H9 (cell line): ENCODE measurements at regions not wholly inside any gene's neighbourhood (a gene's known extent, or its start where the extent isn't known, plus 50 kb on each side); places are given as distances from the start of the nearest gene placed in this dataset.

Experiments used
- DNase-seq: peaks from one replicate; pipeline ENCODE4 v3.0.0-alpha.2; 2017
- H2AFZ ChIP-seq: one replicate; pipeline ENCODE4 v1.6.1; 2013; ENCODE audit warnings: mild to moderate bottlenecking, low read length, control low read depth, moderate library complexity
- H2AK5ac ChIP-seq: 2 replicates; pipeline ENCODE4 v1.6.1; 2013; ENCODE audit warnings: low read length, control low read depth, mixed read lengths; ENCODE audit not compliant: insufficient read length
- H2BK120ac ChIP-seq: one replicate; pipeline ENCODE4 v1.6.1; 2013; ENCODE audit warnings: low read depth, mild to moderate bottlenecking, low read length, control low read depth, inconsistent platforms; ENCODE audit not compliant: poor library complexity, severe bottlenecking
- H2BK12ac ChIP-seq: 2 replicates; pipeline ENCODE4 v1.6.1; 2013; ENCODE audit warnings: low read length, control low read depth, mixed read lengths, low read depth; ENCODE audit not compliant: insufficient read length
- H2BK15ac ChIP-seq: 2 replicates; pipeline ENCODE4 v1.6.1; 2013; ENCODE audit warnings: low read depth, low read length, control low read depth
- H2BK20ac ChIP-seq: one replicate; pipeline ENCODE4 v1.6.1; 2013; ENCODE audit warnings: low read depth, mild to moderate bottlenecking, low read length, control low read depth, inconsistent platforms; ENCODE audit not compliant: poor library complexity, severe bottlenecking
- H2BK5ac ChIP-seq: 2 replicates; pipeline ENCODE4 v1.6.1; 2013; ENCODE audit warnings: low read length, control low read depth, mixed read lengths; ENCODE audit not compliant: insufficient read length
- H3K14ac ChIP-seq: 2 replicates; pipeline ENCODE4 v1.6.1; 2013; ENCODE audit warnings: low read length, control low read depth; ENCODE audit not compliant: insufficient read depth
- H3K18ac ChIP-seq: 2 replicates; pipeline ENCODE4 v1.6.1; 2013; ENCODE audit warnings: low read depth, mild to moderate bottlenecking, mixed read lengths, low read length, control low read depth; ENCODE audit not compliant: insufficient read length
- H3K23ac ChIP-seq: 2 replicates; pipeline ENCODE4 v1.6.1; 2013; ENCODE audit warnings: low read length, control low read depth, mixed read lengths, low read depth; ENCODE audit not compliant: insufficient read length
- H3K23me2 ChIP-seq: 2 replicates; pipeline ENCODE4 v1.6.1; 2013; ENCODE audit warnings: low read depth, mild to moderate bottlenecking, mixed read lengths, low read length, control low read depth; ENCODE audit not compliant: insufficient read length, poor library complexity, severe bottlenecking
- H3K27ac ChIP-seq: 2 replicates; pipeline ENCODE4 v1.5.1; 2013; ENCODE audit warnings: low read length, control low read depth, mixed read lengths, low read depth; ENCODE audit not compliant: insufficient read length
- H3K27me3 ChIP-seq: 2 replicates; pipeline ENCODE4 v1.6.1; 2013; ENCODE audit warnings: low read length, control low read depth, inconsistent platforms; ENCODE audit not compliant: insufficient read depth
- H3K4ac ChIP-seq: 2 replicates; pipeline ENCODE4 v1.6.1; 2013; ENCODE audit warnings: low read depth, mild to moderate bottlenecking, control low read depth, inconsistent platforms, low read length, moderate library complexity
- H3K4me1 ChIP-seq: 2 replicates; pipeline ENCODE4 v1.6.1; 2013; ENCODE audit warnings: low read length, control low read depth, inconsistent platforms; ENCODE audit not compliant: insufficient read depth
- H3K4me2 ChIP-seq: 2 replicates; pipeline ENCODE4 v1.6.1; 2013; ENCODE audit warnings: low read length, control low read depth, mixed read lengths; ENCODE audit not compliant: insufficient read length, insufficient read depth
- H3K56ac ChIP-seq: 2 replicates; pipeline ENCODE4 v1.6.1; 2013; ENCODE audit warnings: low read depth, mild to moderate bottlenecking, mixed read lengths, low read length, control low read depth; ENCODE audit not compliant: insufficient read length
- H3K79me1 ChIP-seq: 2 replicates; pipeline ENCODE4 v1.6.1; 2013; ENCODE audit warnings: low read depth, mild to moderate bottlenecking, moderate library complexity, low read length, control low read depth, inconsistent platforms; ENCODE audit not compliant: insufficient read depth, poor library complexity, severe bottlenecking
- H3K79me2 ChIP-seq: 2 replicates; pipeline ENCODE4 v1.6.1; 2013; ENCODE audit warnings: low read length, control low read depth, inconsistent platforms; ENCODE audit not compliant: insufficient read depth
- H3K9ac ChIP-seq: 2 replicates; pipeline ENCODE4 v1.6.1; 2013; ENCODE audit warnings: low read length, control low read depth, mixed read lengths; ENCODE audit not compliant: insufficient read length; ENCODE audit errors: extremely low read depth
- H3K9me3 ChIP-seq: one replicate; pipeline ENCODE4 v1.6.1; 2013; ENCODE audit warnings: low read depth, low read length, inconsistent platforms; ENCODE audit not compliant: control insufficient read depth
- H3T11ph ChIP-seq: one replicate; pipeline ENCODE4 v1.6.1; 2013; ENCODE audit warnings: mild to moderate bottlenecking, low read length, control low read depth, inconsistent platforms
- H4K20me1 ChIP-seq: one replicate; pipeline ENCODE4 v1.6.1; 2013; ENCODE audit not compliant: control insufficient read depth, insufficient read length, insufficient read depth
- H4K5ac ChIP-seq: 2 replicates; pipeline ENCODE4 v1.6.1; 2013; ENCODE audit warnings: low read depth, mild to moderate bottlenecking, mixed read lengths, low read length, control low read depth; ENCODE audit not compliant: insufficient read length
- H4K8ac ChIP-seq: replicated peaks from 2 replicates; pipeline ENCODE4 v1.6.1; 2013; ENCODE audit warnings: low read length, control low read depth, mixed read lengths, low read depth; ENCODE audit not compliant: insufficient read length
- H4K91ac ChIP-seq: 2 replicates; pipeline ENCODE4 v1.6.1; 2013; ENCODE audit warnings: low read depth, mild to moderate bottlenecking, moderate library complexity, mixed read lengths, low read length, control low read depth; ENCODE audit not compliant: insufficient read length
- H3K27ac Mint-ChIP-seq, 3 experiments: 2 replicates in 2 of 3; 3 replicates in 1 of 3; pipeline ENCODE4 v1.8.0; 2020 to 2021; ENCODE audit warnings: mixed read lengths in 3 of 3, mild to moderate bottlenecking in 1 of 3, moderate library complexity in 1 of 3
- H3K27me3 Mint-ChIP-seq: 2 replicates; pipeline ENCODE4 v1.8.0; 2021; ENCODE audit warnings: low read depth, mild to moderate bottlenecking, moderate library complexity, mixed read lengths
- H3K36me3 Mint-ChIP-seq, 3 experiments: 2 replicates in 2 of 3; 3 replicates in 1 of 3; pipeline ENCODE4 v1.8.0; 2020 to 2021; ENCODE audit warnings: low read depth in 3 of 3, mixed read lengths in 3 of 3; ENCODE audit not compliant: insufficient read depth in 1 of 3
- H3K4me1 Mint-ChIP-seq, 2 experiments: 2 replicates each; pipeline ENCODE4 v1.8.0; 2020; ENCODE audit warnings: mixed read lengths in 2 of 2
- H3K4me3 Mint-ChIP-seq, 2 experiments: 2 replicates in 1 of 2; 3 replicates in 1 of 2; pipeline ENCODE4 v1.8.0; 2020 to 2021; ENCODE audit warnings: mild to moderate bottlenecking in 2 of 2, mixed read lengths in 2 of 2, moderate library complexity in 1 of 2
- H3K9me3 Mint-ChIP-seq, 2 experiments: 2 replicates in 1 of 2; 3 replicates in 1 of 2; pipeline ENCODE4 v1.8.0; 2020; ENCODE audit warnings: mild to moderate bottlenecking in 2 of 2, mixed read lengths in 2 of 2, moderate library complexity in 1 of 2
- WGBS: extraction: QIAGEN DNeasy Blood & Tissue Kit; methylation state at CpG from one replicate; pipeline ENCODE4 v1.1.7; 2013; ENCODE audit warnings: missing lambda C conversion rate, low lambda C conversion rate, mixed read lengths; ENCODE audit not compliant: insufficient read length; ENCODE audit errors: extremely low coverage; 5-methylcytosine and 5-hydroxymethylcytosine counted together
- TF ChIP-seq, protein P1 (sequence below): fragments of 200-600 bp; sonication (generic); conservative IDR thresholded peaks from 3 replicates; pipeline ENCODE4 v1.8.0; 2021; ENCODE audit warnings: antibody characterized with exemption, mild to moderate bottlenecking

- TF ChIP-seq, protein P1, sequence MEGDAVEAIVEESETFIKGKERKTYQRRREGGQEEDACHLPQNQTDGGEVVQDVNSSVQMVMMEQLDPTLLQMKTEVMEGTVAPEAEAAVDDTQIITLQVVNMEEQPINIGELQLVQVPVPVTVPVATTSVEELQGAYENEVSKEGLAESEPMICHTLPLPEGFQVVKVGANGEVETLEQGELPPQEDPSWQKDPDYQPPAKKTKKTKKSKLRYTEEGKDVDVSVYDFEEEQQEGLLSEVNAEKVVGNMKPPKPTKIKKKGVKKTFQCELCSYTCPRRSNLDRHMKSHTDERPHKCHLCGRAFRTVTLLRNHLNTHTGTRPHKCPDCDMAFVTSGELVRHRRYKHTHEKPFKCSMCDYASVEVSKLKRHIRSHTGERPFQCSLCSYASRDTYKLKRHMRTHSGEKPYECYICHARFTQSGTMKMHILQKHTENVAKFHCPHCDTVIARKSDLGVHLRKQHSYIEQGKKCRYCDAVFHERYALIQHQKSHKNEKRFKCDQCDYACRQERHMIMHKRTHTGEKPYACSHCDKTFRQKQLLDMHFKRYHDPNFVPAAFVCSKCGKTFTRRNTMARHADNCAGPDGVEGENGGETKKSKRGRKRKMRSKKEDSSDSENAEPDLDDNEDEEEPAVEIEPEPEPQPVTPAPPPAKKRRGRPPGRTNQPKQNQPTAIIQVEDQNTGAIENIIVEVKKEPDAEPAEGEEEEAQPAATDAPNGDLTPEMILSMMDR = no peak
Observed at GRCh38 chr21:19433623-19434022, 1030.0 kb upstream of the TMPRSS15 start.

More at GRCh38 chr21:19433623-19434022, 1030.0 kb upstream of the TMPRSS15 start:
- Histone ChIP-seq H2BK5ac (no peak overlapping the region), H4K91ac (no peak overlapping the region), H3K14ac (no peak overlapping the region), H2BK15ac (no peak overlapping the region), H2AFZ (no peak overlapping the region), H3K27me3 (no peaks in the 10 kb centered on the region), H2BK20ac (no peak overlapping the region), H4K20me1 (no peaks in the 10 kb centered on the region), H3K23me2 (no peaks in the 10 kb centered on the region), H2BK12ac (no peak overlapping the region), H3K18ac (no peak overlapping the region), H3K79me1 (no peaks in the 10 kb centered on the region), H3K9me3 (no peaks in the 10 kb centered on the region), H3K4me2 (no peak overlapping the region), H3T11ph (no peak overlapping the region), H4K5ac (no peak overlapping the region), H3K4ac (no peak overlapping the region), H2BK120ac (no peak overlapping the region), H3K27ac (no peak overlapping the region), H3K9ac (no peak overlapping the region), H4K8ac (no peak overlapping the region), H3K56ac (no peak overlapping the region), H2AK5ac (no peak overlapping the region), H3K23ac (no peak overlapping the region), H3K4me1 (no peaks in the 10 kb centered on the region), H3K79me2 (no peaks in the 10 kb centered on the region)
- DNase-seq = no peak
- H3K27me3 Mint-ChIP-seq = no peaks in the 10 kb centered on the region; the same call in 1 of the 2 replicates
- H3K36me3 Mint-ChIP-seq = peaks cover 7 to 10% (median 7%) of the 10 kb centered on the region in 3 experiments; a peak in 4 of 7 replicates
- H3K27ac Mint-ChIP-seq = no peak overlapping the region
- peaks cover 5 to 6% of the 10 kb centered on the region in 2 experiments for H3K4me1 Mint-ChIP-seq
- H3K9me3 Mint-ChIP-seq = peaks cover 13 to 15% of the 10 kb centered on the region in 2 experiments; a peak in 4 of 5 replicates
- no CpG with 5 or more reads among the region's 4 CpGs for WGBS
- no peak overlapping the region for H3K4me3 Mint-ChIP-seq
